ENCODE measurements at regions not wholly inside any gene's neighbourhood (a gene's known extent, or its start where the extent isn't known, plus 50 kb on each side); places are given as distances from the start of the nearest gene placed in this dataset.

GRCh38 chrX:121903961-121904360 is 856.6 kb downstream of the GLUD2 start:
- TF ChIP-seq CTCF (IDR thresholded peaks at IDR 0.05) (no peak), POLR2A (IDR thresholded peaks at IDR 0.05) (no peak)
